ENCODE measurements at regions not wholly inside any gene's neighbourhood (a gene's known extent, or its start where the extent isn't known, plus 50 kb on each side); places are given as distances from the start of the nearest gene placed in this dataset.

GRCh38 chr10:22849077-22849805 lies 78.6 kb upstream of the ARMC3 start:
- Histone ChIP-seq H4K20me1 (replicated peaks; ENCODE audit: control insufficient read depth, insufficient read depth, low read length) (no peaks in the 10 kb centered on the region), H2AFZ (ENCODE audit: low read depth, low read length) (peak overlapping the region; percentile 55), H3K4me2 (ENCODE audit: insufficient read depth, low read length) (no peak overlapping the region), H3K79me2 (ENCODE audit: control insufficient read depth, insufficient read depth, low read length) (no peaks in the 10 kb centered on the region), H3K4me3 (no peak overlapping the region), H3K9ac (ENCODE audit: insufficient read depth in 1 of 2, low read depth in 2 of 2, low read length in 2 of 2) (no peak overlapping the region), H3K4me1 (replicated peaks in 1 of 2; ENCODE audit: control insufficient read depth in 2 of 2, insufficient read depth in 2 of 2, low read length in 2 of 2) (peaks cover 0 to 13% of the 10 kb centered on the region in 2 experiments; a peak in 2 of 5 replicates), H3K9me1 (ENCODE audit: control insufficient read depth, insufficient read depth, low read length) (no peaks in the 10 kb centered on the region), H3K9me3 (replicated peaks; ENCODE audit: control insufficient read depth, insufficient read depth, low read depth, low read length) (no peaks in the 10 kb centered on the region), H3K27me3 (ENCODE audit: control insufficient read depth in 2 of 2, insufficient read depth in 2 of 2, low read length in 2 of 2) (no peaks in the 10 kb centered on the region), H3K27ac (ENCODE audit: extremely low read depth, low read depth, low read length) (no peak overlapping the region), H3K36me3 (ENCODE audit: control insufficient read depth, insufficient read depth, low read length) (no peaks in the 10 kb centered on the region)
- in situ Hi-C loops (cut with MboI) (no loop called here), intact Hi-C loops (cut with micrococcal nuclease) (no loop called here)
- no TSS peak for BruUV-seq (replicated peaks)
- DNase-seq (ENCODE audit: extremely low read depth in 1 of 4, low spot score in 3 of 4) (no peak), ATAC-seq (peak; percentile 66), FAIRE-seq (peak; percentile 23)
- WGBS (ENCODE audit: insufficient coverage, low coverage, missing lambda C conversion rate), result 30% methylated on average over 11 of the region's 12 CpGs
- ChIA-PET POLR2A (no interaction called here), CTCF (ENCODE audit: low intra/inter-chr PET ratio) (no interaction called here)
- TF ChIP-seq CREBBP (IDR thresholded peaks at IDR 0.05; ENCODE audit: low read depth, low read length) (no peak), ESRRA (IDR thresholded peaks at IDR 0.05; ENCODE audit: borderline replicate concordance, low read depth) (no peak), YY1 (IDR thresholded peaks at IDR 0.05; ENCODE audit: borderline replicate concordance in 1 of 3, control insufficient read depth in 1 of 3, extremely low read depth in 1 of 3, insufficient read depth in 3 of 3, insufficient read length in 1 of 3, insufficient replicate concordance in 2 of 3, low read depth in 1 of 3, low read length in 2 of 3) (peak in 1 of 3 experiments; percentile 11), ZKSCAN1 (IDR thresholded peaks at IDR 0.05; ENCODE audit: low read depth, low read length) (no peak)

DNA sequence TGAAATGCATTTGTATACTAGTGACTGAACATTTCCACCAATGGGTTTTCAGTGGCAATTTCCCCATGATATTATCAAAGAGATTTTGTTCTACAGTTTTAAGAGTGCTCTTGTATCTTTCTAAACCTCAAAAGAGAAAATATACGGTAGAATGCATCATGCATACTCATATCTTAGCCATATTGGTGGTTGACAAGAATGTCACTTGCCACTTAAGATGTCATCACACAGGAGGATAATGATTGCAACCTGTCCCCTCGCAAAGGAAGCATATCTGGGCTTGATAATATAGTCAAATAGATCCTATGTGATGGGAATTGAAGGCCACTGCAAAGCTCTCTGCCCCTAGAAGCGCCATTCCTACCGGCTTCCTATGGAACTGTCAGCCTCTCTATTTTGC lies 79.3 kb upstream of the ARMC3 start:
- Histone ChIP-seq H3K79me2 (ENCODE audit: control insufficient read depth, insufficient read depth, low read length) (no peaks in the 10 kb centered on the region), H3K4me1 (replicated peaks in 1 of 2; ENCODE audit: control insufficient read depth in 2 of 2, insufficient read depth in 2 of 2, low read length in 2 of 2) (peaks cover 0 to 8% of the 10 kb centered on the region in 2 experiments; a peak in 2 of 5 replicates), H2AFZ (ENCODE audit: low read depth, low read length) (no peak overlapping the region), H3K4me2 (ENCODE audit: insufficient read depth, low read length) (no peak overlapping the region), H3K9me1 (ENCODE audit: control insufficient read depth, insufficient read depth, low read length) (no peaks in the 10 kb centered on the region), H3K9me3 (replicated peaks; ENCODE audit: control insufficient read depth, insufficient read depth, low read depth, low read length) (no peaks in the 10 kb centered on the region), H3K4me3 (no peak overlapping the region), H3K27ac (ENCODE audit: extremely low read depth, low read depth, low read length) (no peak overlapping the region), H4K20me1 (replicated peaks; ENCODE audit: control insufficient read depth, insufficient read depth, low read length) (no peaks in the 10 kb centered on the region), H3K9ac (ENCODE audit: insufficient read depth in 1 of 2, low read depth in 2 of 2, low read length in 2 of 2) (no peak overlapping the region), H3K27me3 (ENCODE audit: control insufficient read depth in 2 of 2, insufficient read depth in 2 of 2, low read length in 2 of 2) (no peaks in the 10 kb centered on the region), H3K36me3 (ENCODE audit: control insufficient read depth, insufficient read depth, low read length) (no peaks in the 10 kb centered on the region)
- FAIRE-seq (no peak), ATAC-seq (no peak), DNase-seq (ENCODE audit: extremely low read depth in 1 of 4, low spot score in 3 of 4) (no peak)
- WGBS (ENCODE audit: insufficient coverage, low coverage, missing lambda C conversion rate), result 38% methylated on average over 4 of the region's 4 CpGs
- BruUV-seq (replicated peaks), result no TSS peak
- in situ Hi-C loops (cut with MboI), result no loop called here
- intact Hi-C loops (cut with micrococcal nuclease), result no loop called here
- no peak for TF ChIP-seq TOE1 (IDR thresholded peaks at IDR 0.05; ENCODE audit: borderline replicate concordance)
- no peak for TF ChIP-seq TOE1 (CRISPR knock-in tag; IDR thresholded peaks at IDR 0.05; ENCODE audit: borderline replicate concordance, low read depth)
- no peak for TF ChIP-seq PHB2 (IDR thresholded peaks at IDR 0.05; ENCODE audit: low read depth)
- no peak for TF ChIP-seq CCNT2 (IDR thresholded peaks at IDR 0.05; ENCODE audit: borderline replicate concordance, extremely low read depth, insufficient read length, low read depth, low read length)
- no peak for TF ChIP-seq ZZZ3 (IDR thresholded peaks at IDR 0.05)
- POLR2A ChIA-PET, result no interaction called here
- CTCF ChIA-PET (ENCODE audit: low intra/inter-chr PET ratio), result no interaction called here
